ENCODE measurements at regions not wholly inside any gene's neighbourhood (a gene's known extent, or its start where the extent isn't known, plus 50 kb on each side); places are given as distances from the start of the nearest gene placed in this dataset.

GRCh38 chr10:89900554-89900953 is 199.2 kb downstream of the KIF20B start:
- TF ChIP-seq CTCF (IDR thresholded peaks at IDR 0.05), result no peak
- TF ChIP-seq POLR2A (IDR thresholded peaks at IDR 0.05), result no peak

Data from body of pancreas (tissue), 4 donors.